Ishikawa (cell line): ENCODE measurements at regions not wholly inside any gene's neighbourhood (a gene's known extent, or its start where the extent isn't known, plus 50 kb on each side); places are given as distances from the start of the nearest gene placed in this dataset.

Experiments used
- CEBPB ChIP-seq: IDR thresholded peaks from 2 replicates; pipeline ENCODE4 v1.6.1; 2012
- CREB1 ChIP-seq: IDR thresholded peaks from 2 replicates; pipeline ENCODE4 v1.6.1; 2012; ENCODE audit warnings: low read depth
- EGR1 ChIP-seq: IDR thresholded peaks from 2 replicates; pipeline ENCODE4 v1.6.1; 2012
- EP300 ChIP-seq: IDR thresholded peaks from 2 replicates; pipeline ENCODE4 v1.6.1; 2012; ENCODE audit warnings: borderline replicate concordance
- FOXM1 ChIP-seq: IDR thresholded peaks from 2 replicates; pipeline ENCODE4 v1.6.1; 2012; ENCODE audit warnings: low read depth, borderline replicate concordance
- MAX ChIP-seq: IDR thresholded peaks from 2 replicates; pipeline ENCODE4 v1.6.1; 2012
- NFIC ChIP-seq: IDR thresholded peaks from 2 replicates; pipeline ENCODE4 v1.6.1; 2012
- RAD21 ChIP-seq: IDR thresholded peaks from 2 replicates; pipeline ENCODE4 v1.6.1; 2012; ENCODE audit warnings: low read depth
- REST ChIP-seq: IDR thresholded peaks from 2 replicates; pipeline ENCODE4 v1.6.1; 2012; ENCODE audit warnings: low read depth, mild to moderate bottlenecking
- TAF1 ChIP-seq: IDR thresholded peaks from 2 replicates; pipeline ENCODE4 v1.6.1; 2012; ENCODE audit warnings: low read depth, mild to moderate bottlenecking
- TCF12 ChIP-seq: IDR thresholded peaks from 2 replicates; pipeline ENCODE4 v1.6.1; 2012; ENCODE audit warnings: low read depth
- TEAD4 ChIP-seq: IDR thresholded peaks from 2 replicates; pipeline ENCODE4 v1.6.1; 2012
- USF1 ChIP-seq: IDR thresholded peaks from 2 replicates; pipeline ENCODE4 v1.6.1; 2012
- YY1 ChIP-seq: IDR thresholded peaks from 2 replicates; pipeline ENCODE4 v1.6.1; 2012; ENCODE audit warnings: low read depth
- ZBTB7A ChIP-seq: IDR thresholded peaks from 2 replicates; pipeline ENCODE4 v1.6.1; 2012; ENCODE audit warnings: low read depth

GRCh38 chr5:56565283-56565615 lies 250.1 kb upstream of the MAP3K1 start:
- TF ChIP-seq USF1 = no peak
- TF ChIP-seq TCF12 = no peak
- no peak for TF ChIP-seq EGR1

- no peak for TF ChIP-seq TCF12
- no peak for TF ChIP-seq REST
- no peak for TF ChIP-seq NFIC
- TF ChIP-seq CREB1 = no peak
- TF ChIP-seq EGR1 = no peak
- TF ChIP-seq USF1 = no peak
- no peak for TF ChIP-seq MAX
- TF ChIP-seq RAD21 = no peak
- no peak for TF ChIP-seq TAF1
- no peak for TF ChIP-seq ZBTB7A
- TF ChIP-seq YY1 = no peak
- TF ChIP-seq CEBPB = no peak
- TF ChIP-seq TEAD4 = no peak
- TF ChIP-seq EP300 = no peak
- TF ChIP-seq FOXM1 = no peak
Measured at GRCh38 chr5:56564541-56565282, 250.6 kb upstream of the MAP3K1 start.

- TF ChIP-seq YY1 (no peak), TCF12 (no peak), CEBPB (no peak)
Measured at GRCh38 chr5:56561455-56561854, 253.9 kb upstream of the MAP3K1 start.

GRCh38 chr5:56558131-56558745 lies 257.1 kb upstream of the MAP3K1 start:
- no peak for TF ChIP-seq EP300
- no peak for TF ChIP-seq MAX
- TF ChIP-seq USF1 = no peak
- TF ChIP-seq CREB1 = no peak
- no peak for TF ChIP-seq ZBTB7A
- TF ChIP-seq CEBPB = no peak
- no peak for TF ChIP-seq YY1
- TF ChIP-seq EGR1 = no peak
- TF ChIP-seq RAD21 = no peak
- TF ChIP-seq TEAD4 = no peak
- no peak for TF ChIP-seq NFIC
- TF ChIP-seq TCF12 = no peak
- TF ChIP-seq REST = no peak
- TF ChIP-seq TAF1 = no peak
- TF ChIP-seq FOXM1 = no peak

- TF ChIP-seq TEAD4 (no peak), NFIC (no peak), USF1 (no peak), ZBTB7A (no peak), YY1 (no peak), REST (no peak), MAX (no peak), TAF1 (no peak), EP300 (no peak), RAD21 (no peak), EGR1 (no peak), TCF12 (no peak), CREB1 (no peak), FOXM1 (no peak), CEBPB (no peak)
Measured at GRCh38 chr5:56557198-56557597, 258.2 kb upstream of the MAP3K1 start.
